ENCODE measurements at regions not wholly inside any gene's neighbourhood (a gene's known extent, or its start where the extent isn't known, plus 50 kb on each side); places are given as distances from the start of the nearest gene placed in this dataset.

- Histone ChIP-seq H3K27ac (ENCODE audit: low read depth, low read length) (no peak overlapping the region), H3K4me2 (ENCODE audit: insufficient read depth in 1 of 2, low read depth in 2 of 2, low read length in 2 of 2) (no peak overlapping the region), H2AFZ (ENCODE audit: low read length) (no peak overlapping the region), H3K23me2 (ENCODE audit: low read depth, low read length) (no peaks in the 10 kb centered on the region), H4K91ac (replicated peaks; ENCODE audit: insufficient read length, low read length) (no peak overlapping the region), H3K4me1 (replicated peaks in 1 of 4; ENCODE audit: control insufficient read depth in 3 of 4, insufficient read depth in 4 of 4, low read length in 3 of 4) (no peaks in the 10 kb centered on the region), H3K18ac (ENCODE audit: extremely low read depth, low read length) (no peak overlapping the region), H2BK5ac (ENCODE audit: low read depth, low read length) (no peak overlapping the region), H2BK20ac (ENCODE audit: low read length) (no peak overlapping the region), H3K4ac (replicated peaks; ENCODE audit: insufficient read length, low read depth, low read length) (no peak overlapping the region), H3K9ac (replicated peaks in 1 of 4; ENCODE audit: extremely low read depth in 1 of 4, low read depth in 3 of 4, low read length in 3 of 4) (no peak overlapping the region), H2AK5ac (ENCODE audit: low read depth, low read length) (no peak overlapping the region), H2BK12ac (ENCODE audit: low read depth, low read length) (no peak overlapping the region), H3K4me3 (ENCODE audit: extremely low read depth in 1 of 4, insufficient read depth in 2 of 4, low read depth in 3 of 4, low read length in 4 of 4) (no peak overlapping the region), H4K20me1 (replicated peaks in 1 of 2; ENCODE audit: control insufficient read depth in 1 of 2, insufficient read depth in 2 of 2, low read length in 2 of 2) (no peaks in the 10 kb centered on the region), H3K79me2 (ENCODE audit: control insufficient read depth in 1 of 2, insufficient read depth in 2 of 2, low read length in 2 of 2) (no peaks in the 10 kb centered on the region), H4K8ac (ENCODE audit: extremely low read depth, insufficient read depth, low read length) (no peak overlapping the region), H3K9me3 (ENCODE audit: insufficient read depth in 2 of 2, low read depth in 1 of 2, low read length in 1 of 2) (no peaks in the 10 kb centered on the region), H3K23ac (ENCODE audit: insufficient read length) (no peak overlapping the region), H3K14ac (ENCODE audit: insufficient read length) (no peak overlapping the region), H3K79me1 (ENCODE audit: low read depth, low read length) (no peaks in the 10 kb centered on the region), H2BK15ac (ENCODE audit: low read length) (no peak overlapping the region), H3K56ac (replicated peaks; ENCODE audit: insufficient read length, low read depth, low read length) (no peak overlapping the region), H3K36me3 (ENCODE audit: control insufficient read depth in 2 of 4, insufficient read depth in 4 of 4, low read length in 3 of 4) (no peaks in the 10 kb centered on the region), H2BK120ac (replicated peaks; ENCODE audit: low read depth, low read length) (no peak overlapping the region), H3K27me3 (replicated peaks in 1 of 4; ENCODE audit: control insufficient read depth in 3 of 4, extremely low read depth in 1 of 4, insufficient read depth in 3 of 4, low read length in 3 of 4) (no peaks in the 10 kb centered on the region), H4K5ac (ENCODE audit: insufficient read length, low read depth, low read length) (no peak overlapping the region)
- CTCF ChIA-PET (ENCODE audit: partially characterized antibody): interaction anchor here (1.5 kb wide), 1 partner anchor 33 kb away, joined by 3 read pairs; no protein-coding TSS in a partner anchor
- no peak for DNase-seq (ENCODE audit: low read depth in 1 of 2, low spot score in 2 of 2)
- FAIRE-seq: no peak
- POLR2A ChIA-PET (ENCODE audit: partially characterized antibody): no interaction called here
- WGBS, 2 experiments (ENCODE audit: extremely low coverage in 1 of 2, insufficient coverage in 1 of 2, insufficient read length in 1 of 2, insufficient replicate concordance in 2 of 2, low coverage in 1 of 2, low lambda C conversion rate in 2 of 2, missing lambda C conversion rate in 1 of 2): 83% methylated on average over 3 of the region's 3 CpGs; no CpG with 5 or more reads in 1 of the 2 experiments
- TF ChIP-seq EGR1 (IDR thresholded peaks at IDR 0.05; ENCODE audit: borderline replicate concordance, low read depth, low read length): no peak
Observed at GRCh38 chr11:86119077-86119476, 50.2 kb upstream of the PICALM start.
